ENCODE measurements at regions not wholly inside any gene's neighbourhood (a gene's known extent, or its start where the extent isn't known, plus 50 kb on each side); places are given as distances from the start of the nearest gene placed in this dataset.

DNA sequence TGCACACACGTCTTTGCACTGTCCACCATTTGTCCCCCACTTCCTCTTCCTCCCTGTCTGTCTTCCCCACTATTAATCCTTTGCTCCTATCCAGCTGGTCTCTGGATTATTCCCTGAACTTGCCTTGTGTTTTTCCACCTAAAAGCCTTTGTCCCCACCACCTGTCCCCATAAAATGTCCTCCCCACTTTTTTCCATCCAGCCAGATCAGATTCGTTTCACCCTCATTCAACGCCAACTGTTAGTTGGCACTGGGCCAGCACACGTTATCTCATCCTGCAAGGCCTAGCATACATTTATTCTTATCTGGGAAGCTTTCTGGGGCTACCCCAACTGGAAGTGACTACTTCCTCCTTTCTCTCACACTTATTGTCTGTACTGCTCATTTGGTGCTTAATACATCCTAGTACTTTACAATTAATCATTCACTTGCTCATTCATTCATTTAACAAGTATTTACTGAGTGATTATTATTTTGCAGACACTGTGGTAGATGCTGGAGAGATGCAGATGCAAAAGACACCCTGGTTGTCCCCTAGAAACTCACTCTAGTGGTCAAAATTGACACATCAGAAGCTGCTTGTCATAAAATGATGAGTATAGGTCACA, 96.2 kb downstream of the RASSF10 start:
- H4K20me1 ChIP-seq (replicated peaks; ENCODE audit: control insufficient read depth, insufficient read depth, low read length) = no peaks in the 10 kb centered on the region
- intact Hi-C loops (cut with micrococcal nuclease) = loop anchor here (1.0 to 2.0 kb wide), 2 partner anchors 15 to 117 kb away; no protein-coding TSS in a partner anchor
- peak overlapping the region; percentile 41 for H2AFZ ChIP-seq (ENCODE audit: low read depth, low read length)
- no peaks in the 10 kb centered on the region for H3K9me1 ChIP-seq (ENCODE audit: control insufficient read depth, insufficient read depth, low read length)
- FAIRE-seq (peak; percentile 92), ATAC-seq (peak; percentile 73), DNase-seq (ENCODE audit: extremely low read depth in 1 of 4, low spot score in 3 of 4) (peak; percentile 67 to 97 (median 75))
- ChIA-PET CTCF (ENCODE audit: low intra/inter-chr PET ratio) (no interaction called here), POLR2A (interaction anchor here (0.6 to 1.6 kb wide), 5 partner anchors 9 to 522 kb away, joined by 3 to 9 read pairs (median 5); no protein-coding TSS in a partner anchor)
- H3K36me3 ChIP-seq (ENCODE audit: control insufficient read depth, insufficient read depth, low read length) = no peaks in the 10 kb centered on the region
- peaks cover 31 to 56% of the 10 kb centered on the region in 2 experiments for H3K4me1 ChIP-seq (replicated peaks in 1 of 2; ENCODE audit: control insufficient read depth in 2 of 2, insufficient read depth in 2 of 2, low read length in 2 of 2)
- BruUV-seq (replicated peaks) = no TSS peak
- no peaks in the 10 kb centered on the region for H3K79me2 ChIP-seq (ENCODE audit: control insufficient read depth, insufficient read depth, low read length)
- H3K27ac ChIP-seq (ENCODE audit: extremely low read depth, low read depth, low read length) = peak overlapping the region; percentile 62
- WGBS (ENCODE audit: insufficient coverage, low coverage, missing lambda C conversion rate) = 0% methylated on average over 4 of the region's 4 CpGs
- in situ Hi-C loops (cut with MboI) = no loop called here
- H3K27me3 ChIP-seq (ENCODE audit: control insufficient read depth in 2 of 2, insufficient read depth in 2 of 2, low read length in 2 of 2) = no peaks in the 10 kb centered on the region
- peak overlapping the region in 1 of 2 experiments; percentile 24; a peak in 2 of 4 replicates for H3K9ac ChIP-seq (ENCODE audit: insufficient read depth in 1 of 2, low read depth in 2 of 2, low read length in 2 of 2)
- H3K4me3 ChIP-seq = no peak overlapping the region; the same call in 1 of the 2 replicates
- no peaks in the 10 kb centered on the region; the same call in 1 of the 2 replicates for H3K9me3 ChIP-seq (replicated peaks; ENCODE audit: control insufficient read depth, insufficient read depth, low read depth, low read length)
- H3K4me2 ChIP-seq (ENCODE audit: insufficient read depth, low read length) = peak overlapping the region; percentile 64
- TF ChIP-seq, protein P1, sequence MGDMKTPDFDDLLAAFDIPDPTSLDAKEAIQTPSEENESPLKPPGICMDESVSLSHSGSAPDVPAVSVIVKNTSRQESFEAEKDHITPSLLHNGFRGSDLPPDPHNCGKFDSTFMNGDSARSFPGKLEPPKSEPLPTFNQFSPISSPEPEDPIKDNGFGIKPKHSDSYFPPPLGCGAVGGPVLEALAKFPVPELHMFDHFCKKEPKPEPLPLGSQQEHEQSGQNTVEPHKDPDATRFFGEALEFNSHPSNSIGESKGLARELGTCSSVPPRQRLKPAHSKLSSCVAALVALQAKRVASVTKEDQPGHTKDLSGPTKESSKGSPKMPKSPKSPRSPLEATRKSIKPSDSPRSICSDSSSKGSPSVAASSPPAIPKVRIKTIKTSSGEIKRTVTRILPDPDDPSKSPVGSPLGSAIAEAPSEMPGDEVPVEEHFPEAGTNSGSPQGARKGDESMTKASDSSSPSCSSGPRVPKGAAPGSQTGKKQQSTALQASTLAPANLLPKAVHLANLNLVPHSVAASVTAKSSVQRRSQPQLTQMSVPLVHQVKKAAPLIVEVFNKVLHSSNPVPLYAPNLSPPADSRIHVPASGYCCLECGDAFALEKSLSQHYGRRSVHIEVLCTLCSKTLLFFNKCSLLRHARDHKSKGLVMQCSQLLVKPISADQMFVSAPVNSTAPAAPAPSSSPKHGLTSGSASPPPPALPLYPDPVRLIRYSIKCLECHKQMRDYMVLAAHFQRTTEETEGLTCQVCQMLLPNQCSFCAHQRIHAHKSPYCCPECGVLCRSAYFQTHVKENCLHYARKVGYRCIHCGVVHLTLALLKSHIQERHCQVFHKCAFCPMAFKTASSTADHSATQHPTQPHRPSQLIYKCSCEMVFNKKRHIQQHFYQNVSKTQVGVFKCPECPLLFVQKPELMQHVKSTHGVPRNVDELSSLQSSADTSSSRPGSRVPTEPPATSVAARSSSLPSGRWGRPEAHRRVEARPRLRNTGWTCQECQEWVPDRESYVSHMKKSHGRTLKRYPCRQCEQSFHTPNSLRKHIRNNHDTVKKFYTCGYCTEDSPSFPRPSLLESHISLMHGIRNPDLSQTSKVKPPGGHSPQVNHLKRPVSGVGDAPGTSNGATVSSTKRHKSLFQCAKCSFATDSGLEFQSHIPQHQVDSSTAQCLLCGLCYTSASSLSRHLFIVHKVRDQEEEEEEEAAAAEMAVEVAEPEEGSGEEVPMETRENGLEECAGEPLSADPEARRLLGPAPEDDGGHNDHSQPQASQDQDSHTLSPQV (IDR thresholded peaks at IDR 0.05) = peak; percentile 52; the same call in 1 of the 2 replicates
- TF ChIP-seq ARHGAP35 (IDR thresholded peaks at IDR 0.05; ENCODE audit: partially characterized antibody) (peak; percentile 52), JUN (IDR thresholded peaks at IDR 0.05; ENCODE audit: borderline replicate concordance, low read depth, low read length) (peak; percentile 30; the same call in 1 of the 2 replicates), JUN (CRISPR knock-in tag; IDR thresholded peaks at IDR 0.05; ENCODE audit: borderline replicate concordance) (no peak), CHD4 (IDR thresholded peaks at IDR 0.05; ENCODE audit: insufficient read depth, insufficient replicate concordance, low read depth, low read length, poor library complexity, severe bottlenecking) (no peak), HDAC3 (IDR thresholded peaks at IDR 0.05; ENCODE audit: borderline replicate concordance, partially characterized antibody) (peak; percentile 92), TCF3 (CRISPR knock-in tag; IDR thresholded peaks at IDR 0.05) (peak; percentile 95), JUND (IDR thresholded peaks at IDR 0.05; ENCODE audit: borderline replicate concordance, low read depth, low read length) (peak; percentile 82), JUND (tag; IDR thresholded peaks at IDR 0.05; ENCODE audit: borderline replicate concordance, low read depth, low read length) (peak; percentile 66; the same call in 2 of the 3 replicates), ZBED1 (IDR thresholded peaks at IDR 0.05) (0 out of 2 replicates have a peak, but pooled peaks have one; percentile 45)
- TF ChIP-seq, protein P2, sequence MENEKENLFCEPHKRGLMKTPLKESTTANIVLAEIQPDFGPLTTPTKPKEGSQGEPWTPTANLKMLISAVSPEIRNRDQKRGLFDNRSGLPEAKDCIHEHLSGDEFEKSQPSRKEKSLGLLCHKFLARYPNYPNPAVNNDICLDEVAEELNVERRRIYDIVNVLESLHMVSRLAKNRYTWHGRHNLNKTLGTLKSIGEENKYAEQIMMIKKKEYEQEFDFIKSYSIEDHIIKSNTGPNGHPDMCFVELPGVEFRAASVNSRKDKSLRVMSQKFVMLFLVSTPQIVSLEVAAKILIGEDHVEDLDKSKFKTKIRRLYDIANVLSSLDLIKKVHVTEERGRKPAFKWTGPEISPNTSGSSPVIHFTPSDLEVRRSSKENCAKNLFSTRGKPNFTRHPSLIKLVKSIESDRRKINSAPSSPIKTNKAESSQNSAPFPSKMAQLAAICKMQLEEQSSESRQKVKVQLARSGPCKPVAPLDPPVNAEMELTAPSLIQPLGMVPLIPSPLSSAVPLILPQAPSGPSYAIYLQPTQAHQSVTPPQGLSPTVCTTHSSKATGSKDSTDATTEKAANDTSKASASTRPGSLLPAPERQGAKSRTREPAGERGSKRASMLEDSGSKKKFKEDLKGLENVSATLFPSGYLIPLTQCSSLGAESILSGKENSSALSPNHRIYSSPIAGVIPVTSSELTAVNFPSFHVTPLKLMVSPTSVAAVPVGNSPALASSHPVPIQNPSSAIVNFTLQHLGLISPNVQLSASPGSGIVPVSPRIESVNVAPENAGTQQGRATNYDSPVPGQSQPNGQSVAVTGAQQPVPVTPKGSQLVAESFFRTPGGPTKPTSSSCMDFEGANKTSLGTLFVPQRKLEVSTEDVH (IDR thresholded peaks at IDR 0.05; ENCODE audit: low read depth, partially characterized antibody) = peak; percentile 55
- TF ChIP-seq, protein P3, sequence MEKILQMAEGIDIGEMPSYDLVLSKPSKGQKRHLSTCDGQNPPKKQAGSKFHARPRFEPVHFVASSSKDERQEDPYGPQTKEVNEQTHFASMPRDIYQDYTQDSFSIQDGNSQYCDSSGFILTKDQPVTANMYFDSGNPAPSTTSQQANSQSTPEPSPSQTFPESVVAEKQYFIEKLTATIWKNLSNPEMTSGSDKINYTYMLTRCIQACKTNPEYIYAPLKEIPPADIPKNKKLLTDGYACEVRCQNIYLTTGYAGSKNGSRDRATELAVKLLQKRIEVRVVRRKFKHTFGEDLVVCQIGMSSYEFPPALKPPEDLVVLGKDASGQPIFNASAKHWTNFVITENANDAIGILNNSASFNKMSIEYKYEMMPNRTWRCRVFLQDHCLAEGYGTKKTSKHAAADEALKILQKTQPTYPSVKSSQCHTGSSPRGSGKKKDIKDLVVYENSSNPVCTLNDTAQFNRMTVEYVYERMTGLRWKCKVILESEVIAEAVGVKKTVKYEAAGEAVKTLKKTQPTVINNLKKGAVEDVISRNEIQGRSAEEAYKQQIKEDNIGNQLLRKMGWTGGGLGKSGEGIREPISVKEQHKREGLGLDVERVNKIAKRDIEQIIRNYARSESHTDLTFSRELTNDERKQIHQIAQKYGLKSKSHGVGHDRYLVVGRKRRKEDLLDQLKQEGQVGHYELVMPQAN (IDR thresholded peaks at IDR 0.05; ENCODE audit: borderline replicate concordance) = peak; percentile 63
